ENCODE measurements at regions not wholly inside any gene's neighbourhood (a gene's known extent, or its start where the extent isn't known, plus 50 kb on each side); places are given as distances from the start of the nearest gene placed in this dataset.

DNA sequence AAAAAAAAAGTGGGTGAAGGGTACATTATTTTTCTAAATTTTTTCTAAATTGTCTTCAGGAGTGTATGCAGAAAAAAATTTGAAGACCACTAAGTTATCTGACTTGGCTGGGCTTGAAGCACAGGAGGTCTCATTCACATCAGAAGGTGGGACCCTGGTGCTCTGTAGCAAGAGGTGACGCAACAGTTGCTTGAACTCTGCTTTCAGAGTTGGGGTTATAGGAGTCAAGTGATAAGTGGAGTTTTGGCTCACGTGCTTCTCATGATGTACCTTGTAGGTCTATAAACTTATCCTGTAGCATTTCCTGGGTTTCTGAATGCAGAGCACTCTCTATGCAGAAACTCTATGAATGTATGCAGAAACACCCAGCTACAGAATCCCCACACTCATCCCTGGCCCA is 58.5 kb upstream of the FOXC1 start:
- no peak for DNase-seq (ENCODE audit: low read depth, low spot score)

DNA sequence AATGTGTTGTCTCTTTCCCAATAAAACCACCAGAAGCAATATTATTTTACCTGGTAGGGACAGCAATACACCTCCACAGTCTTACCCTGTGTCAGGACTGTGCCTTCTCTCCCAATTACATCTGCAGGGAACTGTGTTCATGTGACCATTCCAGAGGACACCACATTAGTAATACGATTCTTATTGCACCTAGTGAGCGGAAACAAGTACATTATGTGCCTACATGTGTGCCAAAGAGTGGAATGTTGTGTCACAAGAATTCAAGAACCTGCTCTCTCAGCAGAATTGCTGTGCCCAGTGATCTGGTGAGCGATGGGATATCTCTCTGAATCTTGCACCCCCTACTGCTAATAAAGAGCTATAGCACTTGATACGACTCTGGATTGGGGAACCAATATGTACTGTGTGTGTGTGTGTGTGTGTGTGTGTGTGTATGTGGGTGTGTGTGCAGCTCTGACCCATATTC is 57.4 kb upstream of the FOXC1 start:
- no peak for DNase-seq (ENCODE audit: low read depth, low spot score)

DNA sequence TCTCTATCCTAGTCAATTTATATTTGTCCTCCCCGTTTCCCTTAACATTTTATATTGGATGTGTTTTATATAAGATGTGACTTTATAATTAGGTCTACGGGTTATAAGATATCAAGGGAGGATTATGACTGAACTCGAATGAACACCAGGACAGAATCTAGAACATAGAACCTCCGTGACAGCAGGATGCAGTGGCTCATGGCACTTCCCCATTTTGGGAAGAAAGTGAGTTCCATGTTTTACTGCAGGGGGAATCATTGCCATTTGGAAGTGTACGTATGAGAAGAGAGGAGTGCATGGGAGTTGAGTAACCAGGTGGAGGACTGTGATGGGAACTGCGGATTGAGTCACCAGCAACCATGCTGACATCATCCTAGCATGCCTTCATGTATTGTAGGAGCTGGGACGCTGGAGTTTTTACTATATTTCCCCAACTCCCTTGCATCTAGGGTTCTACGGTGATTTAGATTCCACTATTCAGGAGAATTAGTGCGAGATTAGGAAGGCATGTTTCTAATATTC is 56.1 kb upstream of the FOXC1 start:
- no peak for DNase-seq (ENCODE audit: low read depth, low spot score)

DNA sequence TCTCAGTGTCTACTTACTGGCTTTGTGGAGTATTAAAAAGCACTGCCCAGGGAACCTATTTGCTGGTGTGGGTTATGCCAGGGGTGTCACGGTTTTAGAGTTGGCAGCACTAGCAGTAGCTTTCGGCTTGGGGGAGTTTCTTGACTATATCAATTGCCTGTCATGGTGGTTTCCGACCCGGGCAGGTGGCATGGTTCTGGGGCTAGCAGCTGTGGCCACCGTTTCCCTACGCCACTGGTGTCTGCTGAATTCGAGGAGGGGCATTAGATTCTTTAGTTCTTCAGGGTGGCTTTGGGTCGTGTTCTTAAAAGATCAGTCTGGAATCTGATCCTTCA is 55.6 kb upstream of the FOXC1 start:
- no peak for DNase-seq (ENCODE audit: low read depth, low spot score)

DNA sequence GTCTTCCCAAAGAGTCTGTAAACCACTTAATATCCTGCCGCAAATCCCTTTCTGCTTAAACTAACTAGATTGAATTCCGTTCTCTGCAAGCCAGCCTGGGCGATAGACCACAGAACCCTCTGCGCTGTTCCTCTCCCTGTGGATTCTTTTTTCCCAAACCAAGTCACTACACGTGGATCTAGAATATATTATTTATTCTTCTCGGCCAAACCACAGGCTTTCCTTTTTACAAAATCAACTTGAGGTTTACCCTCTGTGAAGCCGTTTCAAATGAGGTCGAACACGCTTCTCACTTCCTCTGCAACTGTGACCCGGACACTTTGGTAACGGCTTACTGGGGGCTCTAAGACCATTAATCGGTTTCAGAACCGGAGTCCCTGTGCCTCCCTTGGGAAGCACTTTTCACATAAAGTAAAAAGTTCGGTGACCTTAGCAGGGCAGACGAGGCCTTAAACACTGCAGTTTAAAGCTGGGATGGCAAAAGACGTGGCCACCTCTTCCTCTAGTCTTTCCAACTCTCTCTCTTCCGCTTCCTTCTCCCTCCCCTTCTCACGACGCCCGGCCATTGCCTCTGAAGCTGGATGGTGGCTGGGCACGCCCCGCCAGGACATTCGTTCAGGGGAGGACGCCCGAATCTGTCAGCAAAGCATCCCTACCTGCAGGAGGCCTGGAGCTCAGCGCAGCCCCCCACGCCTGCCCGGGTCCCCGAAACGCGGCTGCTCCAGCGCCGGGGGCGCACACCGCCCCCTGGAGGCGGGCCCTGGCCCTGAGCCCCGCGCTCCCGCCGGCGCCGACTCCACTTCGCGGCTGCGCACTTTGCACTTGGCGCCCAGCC is 55.0 kb upstream of the FOXC1 start:
- no peak for DNase-seq (ENCODE audit: low read depth, low spot score)

DNA sequence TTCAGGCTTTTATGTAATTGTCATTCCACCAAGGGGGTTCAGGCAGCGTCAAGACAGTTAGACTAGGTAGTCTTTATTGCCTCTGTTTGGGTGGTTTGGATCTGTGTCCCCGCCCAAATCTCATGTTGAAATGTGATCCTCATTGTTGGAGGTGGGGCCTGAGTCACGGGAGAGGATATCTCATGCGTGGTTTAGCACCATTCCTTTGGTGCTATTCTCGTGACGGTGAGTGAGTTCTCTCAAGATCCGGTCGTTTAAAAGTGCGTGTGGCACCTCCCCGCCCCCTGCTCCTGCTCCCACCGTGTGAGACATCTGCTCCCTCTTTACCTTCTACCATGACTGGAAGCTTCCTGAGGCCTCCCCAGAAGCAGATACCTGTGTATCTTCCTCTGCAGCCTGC is 51.3 kb upstream of the FOXC1 start:
- DNase-seq (ENCODE audit: low read depth, low spot score), result no peak

All from smooth muscle cell of the brain vasculature (primary cell).